GM12878 (cell line): ENCODE measurements at regions not wholly inside any gene's neighbourhood (a gene's known extent, or its start where the extent isn't known, plus 50 kb on each side); places are given as distances from the start of the nearest gene placed in this dataset.

ENCODE experiments used
- NR2F1 ChIP-seq: fragments of 450-650 bp; conservative IDR thresholded peaks from 2 replicates; pipeline ENCODE4 v1.6.1; 2017; ENCODE audit warnings: mild to moderate bottlenecking
- PBX3 ChIP-seq: IDR thresholded peaks from 2 replicates; pipeline ENCODE4 v1.6.1; 2011; ENCODE audit warnings: mild to moderate bottlenecking, low read depth, low read length, moderate library complexity; ENCODE audit not compliant: insufficient replicate concordance

- TF ChIP-seq NR2F1, result no peak
- TF ChIP-seq PBX3, result no peak
These were observed 564.6 kb upstream of the KLF4 start for GRCh38 chr9:108054131-108054630.
